HG02678 (cell line): ENCODE measurements at regions not wholly inside any gene's neighbourhood (a gene's known extent, or its start where the extent isn't known, plus 50 kb on each side); places are given as distances from the start of the nearest gene placed in this dataset.
A peak's percentile ranks its signal among the peaks of the same experiment; 100 is the strongest.
"Not testable (repeated sequence)": the region's sequence is repeated elsewhere in the genome, so short reads cannot be mapped to it uniquely, and the experiment has no call there.

Experiments
- ATAC-seq: cut with Tn5 transposase; IDR thresholded peaks from one replicate; pipeline ENCODE4 v1.9.1; 2021; ENCODE audit warnings: mild to moderate bottlenecking, moderate library complexity; ENCODE audit not compliant: unreplicated experiment

GRCh38 chr2:17146358-17146757 is 371.9 kb downstream of the RAD51AP2 start:
- no peak for ATAC-seq

GRCh38 chr2:17136877-17137276 is 381.4 kb downstream of the RAD51AP2 start:
- ATAC-seq, result no peak

DNA sequence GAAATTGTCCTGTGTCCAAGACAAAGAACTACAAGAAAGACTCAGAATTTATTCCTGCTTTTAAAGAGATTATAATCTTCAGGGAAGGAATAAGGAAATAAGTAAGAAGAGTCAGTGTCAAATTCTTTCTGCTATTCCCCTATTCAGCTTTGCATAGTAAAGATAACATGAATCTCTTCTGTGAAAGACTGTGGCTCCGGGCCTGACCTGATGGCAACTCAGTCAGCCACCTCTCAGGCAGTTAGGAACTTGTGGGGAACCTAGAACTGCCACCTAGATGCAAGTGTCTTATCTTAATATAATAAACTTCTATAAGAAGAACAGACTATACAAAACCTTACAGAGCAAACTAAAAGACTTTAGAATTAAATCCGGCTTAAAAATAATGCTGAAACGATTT is 382.0 kb downstream of the RAD51AP2 start:
- no peak for ATAC-seq

DNA sequence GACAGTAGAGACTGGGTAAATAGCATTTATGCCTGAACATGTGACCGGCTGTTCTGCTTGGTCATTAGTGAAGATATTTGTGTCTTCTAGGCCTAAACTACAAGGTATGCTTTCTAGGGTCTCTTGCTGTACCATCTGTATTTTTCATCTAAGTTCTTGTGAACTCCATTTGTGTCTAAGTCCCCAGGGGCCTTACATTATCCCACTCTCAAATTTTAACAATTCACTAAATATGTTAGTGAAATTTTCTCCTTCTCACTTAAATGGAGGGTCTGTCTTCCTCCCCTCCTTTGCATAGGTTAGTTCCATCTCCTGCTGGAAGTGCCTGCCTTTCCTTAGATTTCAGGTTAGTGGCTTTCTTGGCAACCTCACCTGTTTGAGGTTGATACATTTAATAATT is 382.6 kb downstream of the RAD51AP2 start:
- ATAC-seq, result no peak

- ATAC-seq, result no peak
Observed at GRCh38 chr2:17133052-17133671, 385.1 kb downstream of the RAD51AP2 start.

- ATAC-seq, result not testable (repeated sequence)
Observed at GRCh38 chr2:17130627-17131026, 387.6 kb downstream of the RAD51AP2 start.

GRCh38 chr2:17125989-17126620 is 392.1 kb downstream of the RAD51AP2 start:
- no peak for ATAC-seq

DNA sequence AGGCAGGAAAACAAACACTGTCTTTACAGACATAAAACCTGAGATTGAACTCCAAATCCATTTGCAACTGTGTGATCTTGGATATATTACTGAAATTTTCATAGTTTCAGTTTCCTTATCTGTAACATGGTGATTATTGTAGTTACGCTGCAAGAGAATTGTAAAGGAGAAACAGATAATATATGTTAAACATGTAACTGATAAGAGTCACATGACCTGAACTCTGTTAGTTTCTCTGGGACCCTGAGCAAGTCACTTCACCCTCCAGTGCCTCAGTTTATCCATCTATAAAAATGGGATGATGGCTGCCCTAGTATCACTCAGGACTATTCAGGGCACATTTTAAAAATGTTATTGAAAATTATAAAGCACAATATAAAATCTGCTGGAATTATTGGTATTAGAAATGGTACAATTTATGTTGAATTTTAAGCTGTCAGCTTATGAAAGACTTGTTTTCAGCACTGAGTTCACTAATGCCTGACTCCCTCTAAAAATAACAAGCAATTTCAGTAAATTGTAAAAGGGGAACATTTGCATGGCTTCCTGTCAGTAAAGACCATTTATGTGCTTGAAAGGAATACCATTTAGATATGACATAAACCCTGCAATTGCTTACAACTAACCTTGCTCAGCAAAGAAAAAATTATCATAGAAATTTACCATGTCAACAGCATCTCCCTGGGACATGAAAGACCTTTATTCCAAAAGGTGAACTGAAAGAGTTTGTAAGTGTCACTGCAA is 393.5 kb downstream of the RAD51AP2 start:
- ATAC-seq, result no peak

GRCh38 chr2:17122887-17123501 is 395.2 kb downstream of the RAD51AP2 start:
- no peak for ATAC-seq

GRCh38 chr2:17115466-17115865 is 402.8 kb downstream of the RAD51AP2 start:
- no peak for ATAC-seq

GRCh38 chr2:17115042-17115441 is 403.2 kb downstream of the RAD51AP2 start:
- ATAC-seq, result no peak

DNA sequence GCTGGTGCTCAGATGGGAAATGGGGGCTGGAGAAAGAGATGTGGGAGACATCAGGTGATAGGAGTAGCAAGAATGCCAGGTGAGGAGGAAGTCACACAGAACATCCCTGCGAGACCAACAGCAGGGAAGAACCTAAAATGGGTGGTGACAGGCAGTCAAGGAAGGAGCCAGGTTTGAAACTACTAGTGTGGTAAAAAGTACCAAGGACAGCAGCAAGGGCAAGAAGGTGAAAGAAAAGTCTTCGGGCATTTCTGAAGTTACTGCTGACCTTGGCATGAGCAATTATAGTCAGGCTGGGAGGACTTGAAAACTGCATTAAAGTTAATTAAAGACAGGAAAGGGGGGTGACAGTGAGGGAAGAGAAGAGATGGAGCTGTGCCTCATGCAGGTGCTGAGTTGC is 410.4 kb downstream of the RAD51AP2 start:
- no peak for ATAC-seq

DNA sequence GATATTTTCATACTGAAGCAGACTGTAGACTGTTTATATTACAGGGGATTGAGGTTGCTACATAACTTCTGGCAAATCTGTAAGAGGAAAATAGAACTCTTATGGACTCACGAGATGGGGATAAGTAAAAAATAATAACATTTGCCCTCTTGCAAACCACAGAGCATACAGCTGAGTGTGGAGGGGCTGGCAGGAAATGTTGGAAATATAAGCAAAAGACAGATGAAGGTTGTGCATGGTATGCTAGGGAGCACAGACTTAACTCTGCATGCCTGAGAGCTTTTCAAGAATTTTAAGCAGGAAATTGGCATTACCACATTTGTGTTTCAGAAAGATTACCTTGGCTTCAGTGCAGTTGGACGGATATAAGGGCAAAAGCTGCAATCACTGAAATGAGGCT is 411.1 kb downstream of the RAD51AP2 start:
- ATAC-seq, result no peak

- ATAC-seq, result no peak
Observed at GRCh38 chr2:17106418-17106817, 411.8 kb downstream of the RAD51AP2 start.

GRCh38 chr2:17104454-17104853 is 413.8 kb downstream of the RAD51AP2 start:
- peak; percentile 76 for ATAC-seq

GRCh38 chr2:17101596-17101995 is 416.6 kb downstream of the RAD51AP2 start:
- ATAC-seq, result no peak

DNA sequence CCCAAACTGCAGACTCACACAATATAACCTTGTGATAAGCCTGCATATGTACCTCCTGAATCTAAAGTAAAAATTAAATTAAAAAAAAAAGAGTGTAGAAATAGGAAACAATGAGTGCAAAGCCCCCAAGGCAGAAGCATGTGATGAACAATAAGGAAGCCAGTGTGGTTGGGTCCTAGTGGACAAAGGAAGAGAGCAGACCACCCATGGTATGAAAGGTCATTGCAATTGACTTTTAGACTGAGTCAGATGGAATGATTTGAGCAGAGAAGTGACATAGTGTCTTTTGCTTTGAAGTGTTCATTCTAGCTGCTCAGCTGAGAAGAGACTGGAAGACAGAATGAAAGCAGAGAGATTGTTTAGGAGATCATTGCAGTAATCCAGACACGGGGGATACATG is 417.1 kb downstream of the RAD51AP2 start:
- no peak for ATAC-seq

- no peak for ATAC-seq
Observed at GRCh38 chr2:17095340-17095739, 422.9 kb downstream of the RAD51AP2 start.

DNA sequence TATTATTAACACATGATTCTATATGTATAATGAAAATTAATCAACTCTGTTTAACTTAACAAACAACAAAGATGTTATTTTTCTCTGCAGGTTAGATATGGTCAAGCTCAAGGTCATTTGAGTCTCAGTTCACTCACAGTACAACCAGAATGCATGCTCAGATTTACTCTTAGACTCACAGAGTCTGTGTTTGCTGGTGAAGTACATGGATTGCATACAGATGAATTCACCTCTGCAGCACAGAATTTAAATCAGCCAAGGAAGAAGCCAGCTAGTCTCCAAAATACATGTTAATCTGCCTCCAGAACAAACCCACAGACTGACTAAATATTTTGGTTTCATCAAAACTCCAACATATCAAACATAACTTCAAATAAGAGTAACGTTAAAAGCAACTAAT is 424.5 kb downstream of the RAD51AP2 start:
- no peak for ATAC-seq

- ATAC-seq, result no peak
Observed at GRCh38 chr2:17086990-17087389, 421.4 kb upstream of the CYRIA start.

- ATAC-seq, result no peak
Observed at GRCh38 chr2:17085546-17086202, 420.0 kb upstream of the CYRIA start.
